Peyer's patch (tissue), 4 donors: ENCODE measurements at regions not wholly inside any gene's neighbourhood (a gene's known extent, or its start where the extent isn't known, plus 50 kb on each side); places are given as distances from the start of the nearest gene placed in this dataset.

Experiments used
- DNase-seq, 3 donors: peaks; one replicate each; pipeline ENCODE4 v3.0.0-alpha.2; 2017 to 2019
- H3K27ac ChIP-seq, 4 donors: fragments of 200-600 bp; sonication (generic); one replicate each; pipeline ENCODE4 v1.5.1; 2016 to 2019
- H3K27me3 ChIP-seq, 2 donors: fragments of 200-600 bp; sonication (generic); one replicate each; pipeline ENCODE4 v1.5.1; 2019
- H3K36me3 ChIP-seq, 3 donors: fragments of 200-600 bp; sonication (generic); one replicate each; pipeline ENCODE4 v1.5.1; 2016 to 2019
- H3K4me1 ChIP-seq, 4 donors: fragments of 200-600 bp; sonication (generic); one replicate each; pipeline ENCODE4 v1.5.1; 2016 to 2019
- H3K4me3 ChIP-seq, 4 donors: fragments of 200-600 bp; sonication (generic); 1 replicate in 3 of 4; 2 replicates in 1 of 4; pipeline ENCODE4 v1.5.1; 2016 to 2019; ENCODE audit warnings: mild to moderate bottlenecking in 1 of 4
- H3K9me3 ChIP-seq, 4 donors: fragments of 200-600 bp; sonication (generic); one replicate each; pipeline ENCODE4 v1.5.1; 2016 to 2019; ENCODE audit warnings: mild to moderate bottlenecking in 1 of 4
- POLR2A ChIP-seq, 2 donors: fragments of 450-650 bp; IDR thresholded peaks; one replicate each; pipeline ENCODE4 v1.5.1; 2017; ENCODE audit warnings: antibody characterized with exemption in 2 of 2, mild to moderate bottlenecking in 2 of 2, moderate library complexity in 2 of 2
- TF ChIP-seq, protein P1 (sequence below), 6 experiments: fragments of 450-650 bp in 4 of 6; fragments of 200-600 bp in 2 of 6; sonication (generic) in 1 of 6; IDR thresholded peaks; one replicate each; pipeline ENCODE4 v1.5.1; 2017 to 2019; ENCODE audit warnings: antibody characterized with exemption in 6 of 6, mild to moderate bottlenecking in 3 of 6, moderate library complexity in 1 of 6

DNA sequence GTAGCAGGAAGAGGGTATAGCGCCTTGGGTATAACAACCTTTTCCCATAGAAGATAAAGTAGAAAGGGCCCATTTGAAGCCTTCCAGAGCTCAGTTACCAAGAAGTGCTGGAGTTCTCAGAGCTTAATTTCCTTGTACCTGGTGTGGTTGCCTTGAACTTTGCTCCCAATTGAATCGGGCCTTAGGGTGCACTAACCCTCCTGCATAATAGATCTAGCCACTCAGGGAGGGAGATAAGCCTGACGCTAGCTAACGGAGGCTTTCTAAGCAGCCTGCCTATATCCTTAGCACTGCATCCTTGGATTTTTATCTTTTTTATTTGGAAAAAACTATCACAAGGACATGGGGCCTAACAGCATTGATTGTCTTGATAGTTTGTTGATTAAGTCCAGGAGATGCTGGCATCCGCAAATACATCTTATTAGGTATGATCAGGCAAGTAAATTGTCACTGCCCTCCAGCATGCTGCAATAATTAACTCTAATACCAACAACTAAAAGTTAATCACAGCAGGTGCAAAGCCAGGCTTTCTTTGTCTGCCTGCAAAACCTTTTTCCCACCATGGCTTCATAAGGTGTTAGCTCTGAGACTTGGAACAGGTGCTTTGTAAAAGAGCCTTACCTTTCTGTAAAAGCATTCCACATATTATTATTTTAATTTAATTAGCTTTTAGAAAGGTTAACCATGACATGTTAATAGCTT is 199.4 kb downstream of the SREK1 start:
- TF ChIP-seq POLR2A (IDR thresholded peaks at IDR 0.05) = no peak
- TF ChIP-seq, protein P1, sequence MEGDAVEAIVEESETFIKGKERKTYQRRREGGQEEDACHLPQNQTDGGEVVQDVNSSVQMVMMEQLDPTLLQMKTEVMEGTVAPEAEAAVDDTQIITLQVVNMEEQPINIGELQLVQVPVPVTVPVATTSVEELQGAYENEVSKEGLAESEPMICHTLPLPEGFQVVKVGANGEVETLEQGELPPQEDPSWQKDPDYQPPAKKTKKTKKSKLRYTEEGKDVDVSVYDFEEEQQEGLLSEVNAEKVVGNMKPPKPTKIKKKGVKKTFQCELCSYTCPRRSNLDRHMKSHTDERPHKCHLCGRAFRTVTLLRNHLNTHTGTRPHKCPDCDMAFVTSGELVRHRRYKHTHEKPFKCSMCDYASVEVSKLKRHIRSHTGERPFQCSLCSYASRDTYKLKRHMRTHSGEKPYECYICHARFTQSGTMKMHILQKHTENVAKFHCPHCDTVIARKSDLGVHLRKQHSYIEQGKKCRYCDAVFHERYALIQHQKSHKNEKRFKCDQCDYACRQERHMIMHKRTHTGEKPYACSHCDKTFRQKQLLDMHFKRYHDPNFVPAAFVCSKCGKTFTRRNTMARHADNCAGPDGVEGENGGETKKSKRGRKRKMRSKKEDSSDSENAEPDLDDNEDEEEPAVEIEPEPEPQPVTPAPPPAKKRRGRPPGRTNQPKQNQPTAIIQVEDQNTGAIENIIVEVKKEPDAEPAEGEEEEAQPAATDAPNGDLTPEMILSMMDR (IDR thresholded peaks at IDR 0.05) = no peak
- H3K4me1 ChIP-seq = no peaks in the 10 kb centered on the region
- H3K36me3 ChIP-seq = no peaks in the 10 kb centered on the region
- H3K4me3 ChIP-seq = no peak overlapping the region
- H3K9me3 ChIP-seq = no peaks in the 10 kb centered on the region
- H3K27ac ChIP-seq = no peak overlapping the region
- H3K27me3 ChIP-seq = no peaks in the 10 kb centered on the region
- DNase-seq = no peak

DNA sequence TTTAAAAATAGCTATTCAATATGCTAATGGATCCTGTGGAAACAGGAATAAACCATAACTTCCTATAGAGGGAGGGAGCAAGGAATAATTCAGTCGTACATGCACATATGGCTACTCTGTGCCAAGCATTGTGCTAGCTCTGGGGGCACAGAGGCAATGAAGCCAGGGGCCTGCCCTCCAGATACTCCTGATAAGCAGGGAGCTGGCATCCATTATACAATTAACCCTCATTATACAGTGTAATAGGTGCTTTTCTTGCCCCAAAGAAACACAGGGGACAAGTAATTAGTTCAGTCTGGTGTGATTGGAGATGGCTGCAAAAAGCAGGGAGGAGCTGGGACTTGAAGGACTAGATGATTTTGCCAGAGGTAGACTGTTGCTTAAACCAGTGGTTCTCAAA is 200.4 kb downstream of the SREK1 start:
- no peaks in the 10 kb centered on the region for H3K27me3 ChIP-seq
- no peak overlapping the region for H3K27ac ChIP-seq
- H3K9me3 ChIP-seq = no peaks in the 10 kb centered on the region
- DNase-seq = no peak
- H3K36me3 ChIP-seq = no peaks in the 10 kb centered on the region
- TF ChIP-seq POLR2A (IDR thresholded peaks at IDR 0.05) = no peak
- TF ChIP-seq, protein P1 (IDR thresholded peaks at IDR 0.05) = no peak
- no peaks in the 10 kb centered on the region for H3K4me1 ChIP-seq
- no peak overlapping the region for H3K4me3 ChIP-seq

GRCh38 chr5:66345281-66345680 is 201.2 kb downstream of the SREK1 start:
- H3K9me3 ChIP-seq = no peaks in the 10 kb centered on the region
- no peaks in the 10 kb centered on the region for H3K36me3 ChIP-seq
- no peaks in the 10 kb centered on the region for H3K4me1 ChIP-seq
- TF ChIP-seq, protein P1 (IDR thresholded peaks at IDR 0.05) = no peak
- TF ChIP-seq POLR2A (IDR thresholded peaks at IDR 0.05) = no peak
- no peak overlapping the region for H3K27ac ChIP-seq
- no peaks in the 10 kb centered on the region for H3K27me3 ChIP-seq
- no peak overlapping the region for H3K4me3 ChIP-seq
- DNase-seq = no peak

DNA sequence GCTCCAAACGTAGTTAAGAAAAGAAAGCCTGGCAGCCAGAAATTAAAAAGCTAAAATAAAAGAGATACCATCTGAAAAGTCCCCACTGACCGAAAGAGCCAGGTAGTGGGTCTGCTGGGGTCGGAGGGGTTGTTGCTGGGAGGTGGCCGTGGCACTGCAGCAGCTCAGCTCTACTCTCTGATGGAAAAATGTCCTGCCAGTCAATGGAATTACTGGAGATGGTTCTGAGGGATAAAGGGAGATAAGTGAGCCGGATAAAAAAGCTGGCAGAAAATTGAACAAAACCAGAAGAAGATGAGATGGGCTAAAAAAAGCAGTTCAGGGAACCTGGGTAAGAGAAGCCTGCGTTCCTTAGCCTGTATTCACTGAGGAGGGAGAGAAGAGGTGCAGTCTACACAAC is 202.8 kb downstream of the SREK1 start:
- Histone ChIP-seq H3K27me3 (no peaks in the 10 kb centered on the region), H3K4me3 (no peak overlapping the region), H3K9me3 (no peaks in the 10 kb centered on the region), H3K36me3 (no peaks in the 10 kb centered on the region), H3K27ac (no peak overlapping the region), H3K4me1 (no peaks in the 10 kb centered on the region)
- DNase-seq = no peak
- TF ChIP-seq, protein P1 (IDR thresholded peaks at IDR 0.05) = no peak
- no peak for TF ChIP-seq POLR2A (IDR thresholded peaks at IDR 0.05)

GRCh38 chr5:66348387-66349125 is 204.5 kb downstream of the SREK1 start:
- no peak for TF ChIP-seq POLR2A (IDR thresholded peaks at IDR 0.05)
- TF ChIP-seq, protein P1 (IDR thresholded peaks at IDR 0.05) = no peak
- H3K4me1 ChIP-seq = no peaks in the 10 kb centered on the region
- H3K36me3 ChIP-seq = no peaks in the 10 kb centered on the region
- H3K9me3 ChIP-seq = no peaks in the 10 kb centered on the region
- H3K4me3 ChIP-seq = no peak overlapping the region
- H3K27ac ChIP-seq = no peak overlapping the region
- no peaks in the 10 kb centered on the region for H3K27me3 ChIP-seq
- no peak for DNase-seq
